LNCaP clone FGC (cell line): ENCODE measurements at regions not wholly inside any gene's neighbourhood (a gene's known extent, or its start where the extent isn't known, plus 50 kb on each side); places are given as distances from the start of the nearest gene placed in this dataset.

Experiments
- DNase-seq: peaks from one replicate; pipeline ENCODE4 v3.0.0-alpha.2; 2011; ENCODE audit warnings: low read depth
- H3K4me3 ChIP-seq: 2 replicates; pipeline ENCODE4 v1.5.1; 2011; ENCODE audit warnings: mild to moderate bottlenecking, low read depth, low read length, control low read depth
- TF ChIP-seq, protein P1 (sequence below): IDR thresholded peaks from 2 replicates; pipeline ENCODE4 v1.5.1; 2012; ENCODE audit warnings: mild to moderate bottlenecking; ENCODE audit not compliant: control insufficient read depth, insufficient read depth; ENCODE audit errors: extremely low read depth

- no peak overlapping the region for H3K4me3 ChIP-seq
- TF ChIP-seq, protein P1, sequence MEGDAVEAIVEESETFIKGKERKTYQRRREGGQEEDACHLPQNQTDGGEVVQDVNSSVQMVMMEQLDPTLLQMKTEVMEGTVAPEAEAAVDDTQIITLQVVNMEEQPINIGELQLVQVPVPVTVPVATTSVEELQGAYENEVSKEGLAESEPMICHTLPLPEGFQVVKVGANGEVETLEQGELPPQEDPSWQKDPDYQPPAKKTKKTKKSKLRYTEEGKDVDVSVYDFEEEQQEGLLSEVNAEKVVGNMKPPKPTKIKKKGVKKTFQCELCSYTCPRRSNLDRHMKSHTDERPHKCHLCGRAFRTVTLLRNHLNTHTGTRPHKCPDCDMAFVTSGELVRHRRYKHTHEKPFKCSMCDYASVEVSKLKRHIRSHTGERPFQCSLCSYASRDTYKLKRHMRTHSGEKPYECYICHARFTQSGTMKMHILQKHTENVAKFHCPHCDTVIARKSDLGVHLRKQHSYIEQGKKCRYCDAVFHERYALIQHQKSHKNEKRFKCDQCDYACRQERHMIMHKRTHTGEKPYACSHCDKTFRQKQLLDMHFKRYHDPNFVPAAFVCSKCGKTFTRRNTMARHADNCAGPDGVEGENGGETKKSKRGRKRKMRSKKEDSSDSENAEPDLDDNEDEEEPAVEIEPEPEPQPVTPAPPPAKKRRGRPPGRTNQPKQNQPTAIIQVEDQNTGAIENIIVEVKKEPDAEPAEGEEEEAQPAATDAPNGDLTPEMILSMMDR: no peak
- no peak for DNase-seq
Observed at GRCh38 chr3:148253713-148254112, 444.0 kb upstream of the AGTR1 start.

GRCh38 chr3:148254402-148254801 lies 443.3 kb upstream of the AGTR1 start:
- H3K4me3 ChIP-seq: no peak overlapping the region
- TF ChIP-seq, protein P1: no peak
- DNase-seq: no peak

DNA sequence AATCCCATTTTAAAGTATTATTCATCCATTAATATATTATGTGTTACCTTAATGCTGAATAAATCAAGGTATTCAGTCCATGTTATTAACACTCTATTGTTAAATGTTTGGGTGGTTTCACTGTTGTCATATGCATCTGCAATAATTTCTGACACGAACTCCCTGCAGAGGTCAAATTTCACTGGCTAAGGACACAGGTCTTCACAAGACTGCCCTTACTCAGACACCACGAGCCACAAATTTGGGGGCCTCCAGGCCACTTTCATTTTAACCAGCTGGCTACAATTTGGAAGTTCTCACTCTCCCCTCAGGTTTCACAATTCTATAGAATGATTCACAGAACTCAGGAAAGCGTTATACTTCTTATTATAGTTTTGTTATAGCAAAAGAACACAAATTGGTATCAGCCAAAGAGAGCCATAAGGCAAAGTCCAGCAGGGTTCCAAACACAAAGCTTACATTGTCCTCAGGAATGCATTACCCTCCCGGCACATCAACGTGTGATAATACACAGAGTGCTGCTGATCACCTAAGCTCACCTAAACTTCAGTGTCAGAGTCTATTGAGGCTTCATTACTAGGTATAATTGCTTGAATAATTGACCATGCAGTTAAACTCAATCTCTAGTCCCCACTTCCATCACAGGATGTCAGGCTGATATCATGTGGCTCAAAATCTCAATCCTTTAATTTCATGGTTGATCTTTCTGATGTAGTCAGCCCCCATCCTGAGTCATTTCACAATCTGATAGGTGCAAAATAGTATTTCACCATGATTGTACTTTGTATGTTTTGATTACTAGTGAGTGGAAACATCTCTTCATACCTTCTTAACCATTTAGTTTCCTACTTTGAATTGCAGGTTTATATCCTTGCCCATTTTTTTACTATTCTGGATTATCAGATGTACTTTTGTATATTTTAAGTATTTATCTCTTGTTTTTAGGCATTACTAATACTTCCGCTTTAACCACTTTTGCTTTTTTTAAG lies 441.4 kb upstream of the AGTR1 start:
- H3K4me3 ChIP-seq: no peak overlapping the region
- no peak for DNase-seq
- TF ChIP-seq, protein P1: no peak

GRCh38 chr3:148262980-148263379 lies 434.7 kb upstream of the AGTR1 start:
- no peak overlapping the region for H3K4me3 ChIP-seq
- TF ChIP-seq, protein P1: no peak
- DNase-seq: no peak

DNA sequence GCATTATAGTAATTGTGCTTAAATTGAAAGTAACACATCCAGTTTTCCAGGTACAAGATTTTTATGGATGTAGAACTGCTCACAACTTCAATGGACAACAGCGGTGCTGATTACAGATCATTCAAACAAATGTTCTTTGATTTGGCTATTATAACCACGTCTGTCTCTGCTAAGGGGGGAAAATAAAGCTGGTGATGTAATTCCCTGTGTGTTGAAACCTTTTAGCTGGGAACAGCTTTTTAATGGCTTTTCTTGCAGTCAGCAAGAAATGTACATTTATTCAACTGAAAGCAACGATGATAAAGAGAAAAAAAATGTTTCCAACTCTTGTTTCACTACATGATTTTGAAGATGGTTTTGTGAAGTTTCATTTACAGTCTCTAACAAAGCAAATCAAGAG lies 431.9 kb upstream of the AGTR1 start:
- no peak for DNase-seq
- H3K4me3 ChIP-seq: no peak overlapping the region
- TF ChIP-seq, protein P1: no peak

GRCh38 chr3:148266341-148266740 lies 431.4 kb upstream of the AGTR1 start:
- TF ChIP-seq, protein P1: no peak
- no peak for DNase-seq
- no peak overlapping the region for H3K4me3 ChIP-seq
